ENCODE measurements at regions not wholly inside any gene's neighbourhood (a gene's known extent, or its start where the extent isn't known, plus 50 kb on each side); places are given as distances from the start of the nearest gene placed in this dataset.
A peak's percentile ranks its signal among the peaks of the same experiment; 100 is the strongest.

- DNase-seq: no peak
- intact Hi-C loops (cut with DNase I): no loop called here
- Histone ChIP-seq H3K4me3 (replicated peaks in 1 of 3) (no peak overlapping the region), H3K9me3 (no peaks in the 10 kb centered on the region), H3K4me1 (peaks cover 4 to 9% of the 10 kb centered on the region in 2 donors), H3K36me3 (no peaks in the 10 kb centered on the region), H3K27me3 (no peaks in the 10 kb centered on the region), H3K27ac (no peak overlapping the region)
- TF ChIP-seq POLR2A (IDR thresholded peaks at IDR 0.05): no peak
- no peak for TF ChIP-seq CTCF (IDR thresholded peaks at IDR 0.05)
- 80 to 83% methylated on average over 1 of the region's 1 CpG for WGBS, 2 donors
Measured at GRCh38 chr1:222168621-222169020, 379.3 kb downstream of the HHIPL2 start.

- Histone ChIP-seq H3K9me3 (no peaks in the 10 kb centered on the region), H3K27ac (no peak overlapping the region), H3K4me1 (peaks cover 4 to 9% of the 10 kb centered on the region in 2 donors), H3K36me3 (no peaks in the 10 kb centered on the region), H3K4me3 (replicated peaks in 1 of 3) (no peak overlapping the region), H3K27me3 (no peaks in the 10 kb centered on the region)
- WGBS, 2 donors: 81 to 88% methylated on average over 1 of the region's 1 CpG
- no peak for DNase-seq
- intact Hi-C loops (cut with DNase I): no loop called here
- TF ChIP-seq POLR2A (IDR thresholded peaks at IDR 0.05): no peak
- no peak for TF ChIP-seq CTCF (IDR thresholded peaks at IDR 0.05)
Measured at GRCh38 chr1:222167896-222168295, 380.0 kb downstream of the HHIPL2 start.

- H3K27me3 ChIP-seq: no peaks in the 10 kb centered on the region
- peaks cover 4 to 9% of the 10 kb centered on the region in 2 donors for H3K4me1 ChIP-seq
- TF ChIP-seq POLR2A (IDR thresholded peaks at IDR 0.05): no peak
- TF ChIP-seq CTCF (IDR thresholded peaks at IDR 0.05): peak in 4 of 6 experiments; percentile 18 to 54 (median 32)
- H3K27ac ChIP-seq: no peak overlapping the region
- no peaks in the 10 kb centered on the region for H3K36me3 ChIP-seq
- peak; percentile 29 to 45 for DNase-seq
- no peak overlapping the region for H3K4me3 ChIP-seq (replicated peaks in 1 of 3)
- WGBS, 2 donors: 83 to 89% methylated on average over 3 of the region's 3 CpGs
- H3K9me3 ChIP-seq: no peaks in the 10 kb centered on the region
- intact Hi-C loops (cut with DNase I): no loop called here
Measured at GRCh38 chr1:222167111-222167510, 380.8 kb downstream of the HHIPL2 start.

- H3K4me3 ChIP-seq (replicated peaks in 1 of 3): no peak overlapping the region
- intact Hi-C loops (cut with DNase I): no loop called here
- DNase-seq: no peak
- H3K9me3 ChIP-seq: no peaks in the 10 kb centered on the region
- 43 to 44% methylated on average over 3 of the region's 3 CpGs for WGBS, 2 donors
- TF ChIP-seq POLR2A (IDR thresholded peaks at IDR 0.05) (no peak), CTCF (IDR thresholded peaks at IDR 0.05) (no peak)
- peaks cover 4 to 9% of the 10 kb centered on the region in 2 donors for H3K4me1 ChIP-seq
- H3K27ac ChIP-seq: no peak overlapping the region
- no peaks in the 10 kb centered on the region for H3K27me3 ChIP-seq
- no peaks in the 10 kb centered on the region for H3K36me3 ChIP-seq
Measured at GRCh38 chr1:222165629-222166028, 382.3 kb downstream of the HHIPL2 start.

GRCh38 chr1:222163895-222164294 is 384.0 kb downstream of the HHIPL2 start:
- H3K36me3 ChIP-seq: no peaks in the 10 kb centered on the region
- H3K4me3 ChIP-seq (replicated peaks in 1 of 3): no peak overlapping the region
- no peaks in the 10 kb centered on the region for H3K27me3 ChIP-seq
- WGBS, 2 donors: 22 to 38% methylated on average over 2 of the region's 2 CpGs
- intact Hi-C loops (cut with DNase I): no loop called here
- no peaks in the 10 kb centered on the region for H3K9me3 ChIP-seq
- no peak for DNase-seq
- TF ChIP-seq CTCF (IDR thresholded peaks at IDR 0.05) (no peak), POLR2A (IDR thresholded peaks at IDR 0.05) (no peak)
- peaks cover 4 to 9% of the 10 kb centered on the region in 2 donors for H3K4me1 ChIP-seq
- no peak overlapping the region for H3K27ac ChIP-seq
